NCI-H226 (cell line): ENCODE measurements at regions not wholly inside any gene's neighbourhood (a gene's known extent, or its start where the extent isn't known, plus 50 kb on each side); places are given as distances from the start of the nearest gene placed in this dataset.
"Not testable (repeated sequence)": the region's sequence is repeated elsewhere in the genome, so short reads cannot be mapped to it uniquely, and the experiment has no call there.

Source experiments
- DNase-seq: peaks from one replicate; pipeline ENCODE4 v3.0.0-alpha.2; 2015

GRCh38 chr10:23657677-23658076 lies 218.8 kb downstream of the OTUD1 start:
- no peak for DNase-seq

- DNase-seq = not testable (repeated sequence)
Measured at GRCh38 chr10:23671866-23672265, 233.0 kb downstream of the OTUD1 start.

GRCh38 chr10:23675585-23675984 lies 236.7 kb downstream of the OTUD1 start:
- no peak for DNase-seq

- no peak for DNase-seq
Measured at GRCh38 chr10:23676296-23676695, 237.4 kb downstream of the OTUD1 start.

DNA sequence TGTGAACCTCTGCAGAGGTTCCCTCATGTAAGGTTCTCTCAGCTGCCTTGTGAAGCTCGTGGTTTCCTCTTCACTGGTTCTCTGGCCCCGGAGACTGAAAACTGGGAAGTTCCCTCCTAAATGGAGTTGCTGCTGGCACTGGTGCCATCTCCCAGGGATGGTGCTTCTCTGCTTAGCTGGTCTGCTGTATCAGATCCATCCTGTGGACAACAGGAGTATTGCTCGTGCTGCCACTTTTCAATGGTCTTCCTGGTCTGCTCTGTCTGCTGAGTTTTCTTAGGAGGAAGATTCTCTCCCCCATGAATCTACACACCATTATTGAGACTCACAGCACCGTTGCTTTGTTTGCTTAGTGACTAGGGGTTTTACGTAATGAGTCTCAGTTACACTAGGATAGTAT lies 247.8 kb downstream of the OTUD1 start:
- DNase-seq = no peak

DNA sequence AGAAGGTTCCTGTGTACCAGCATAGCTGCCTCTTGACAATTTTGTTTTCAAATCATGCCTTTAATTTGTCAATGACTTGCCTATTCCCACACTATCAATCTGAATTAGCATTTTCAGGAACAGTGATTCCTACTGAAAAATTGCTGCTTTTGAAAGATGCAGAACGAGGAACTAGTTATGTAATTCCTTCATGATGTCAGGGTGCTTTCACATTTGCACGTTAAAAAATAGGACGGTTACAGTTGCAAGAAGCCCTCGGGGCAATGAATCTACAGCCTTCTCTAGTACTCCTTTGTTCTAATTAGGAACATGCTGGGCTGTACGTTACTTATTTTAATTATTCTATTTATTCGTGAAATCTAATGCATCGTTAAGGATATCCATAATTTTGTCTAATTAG lies 253.9 kb downstream of the OTUD1 start:
- DNase-seq = no peak

DNA sequence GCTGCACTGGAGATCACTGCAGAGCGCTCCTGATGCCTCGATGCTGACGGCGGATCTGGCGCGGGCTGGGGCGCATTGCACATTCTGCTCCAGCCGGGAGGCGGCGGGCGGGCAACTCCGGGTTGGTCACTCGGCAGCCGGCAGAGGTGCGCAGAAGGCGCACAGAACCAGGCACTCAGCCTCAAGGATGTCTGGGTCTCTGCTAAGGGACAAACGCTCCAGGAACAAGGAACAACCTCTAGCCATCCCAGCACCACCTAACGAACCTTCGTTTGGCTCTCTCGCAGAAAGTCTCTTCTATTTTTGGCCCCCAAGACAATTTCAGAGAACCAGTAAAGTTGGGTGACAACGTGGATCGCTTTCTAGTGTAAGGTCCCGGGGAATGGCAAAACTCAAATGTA lies 254.6 kb downstream of the OTUD1 start:
- no peak for DNase-seq

- DNase-seq = no peak
Measured at GRCh38 chr10:23693925-23694324, 255.1 kb downstream of the OTUD1 start.

DNA sequence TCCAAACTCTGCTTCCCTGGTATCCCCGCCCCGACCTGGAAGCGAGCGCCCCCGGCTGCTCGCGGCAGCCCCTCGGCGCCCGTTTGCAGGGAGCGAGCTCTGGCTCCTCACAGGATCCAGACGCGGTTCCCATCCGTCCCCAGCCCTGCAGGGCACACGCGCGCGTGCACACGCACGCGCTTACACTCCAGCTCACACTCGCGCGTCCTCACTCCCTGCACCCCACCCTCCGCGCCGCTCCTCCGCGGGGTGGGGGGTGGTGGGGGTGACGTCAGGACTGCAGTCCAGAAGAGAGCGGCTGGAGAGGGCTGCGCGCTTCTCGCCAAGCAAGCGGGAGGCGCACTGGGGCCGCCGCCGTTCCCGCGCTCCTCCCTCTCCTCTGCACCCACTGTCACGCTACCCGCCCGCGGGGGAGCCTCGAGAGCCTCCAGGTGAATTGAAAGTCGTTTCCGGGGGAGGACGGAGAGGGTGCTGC lies 255.6 kb downstream of the OTUD1 start:
- no peak for DNase-seq

- no peak for DNase-seq
Measured at GRCh38 chr10:23694921-23695824, 256.3 kb downstream of the OTUD1 start.

DNA sequence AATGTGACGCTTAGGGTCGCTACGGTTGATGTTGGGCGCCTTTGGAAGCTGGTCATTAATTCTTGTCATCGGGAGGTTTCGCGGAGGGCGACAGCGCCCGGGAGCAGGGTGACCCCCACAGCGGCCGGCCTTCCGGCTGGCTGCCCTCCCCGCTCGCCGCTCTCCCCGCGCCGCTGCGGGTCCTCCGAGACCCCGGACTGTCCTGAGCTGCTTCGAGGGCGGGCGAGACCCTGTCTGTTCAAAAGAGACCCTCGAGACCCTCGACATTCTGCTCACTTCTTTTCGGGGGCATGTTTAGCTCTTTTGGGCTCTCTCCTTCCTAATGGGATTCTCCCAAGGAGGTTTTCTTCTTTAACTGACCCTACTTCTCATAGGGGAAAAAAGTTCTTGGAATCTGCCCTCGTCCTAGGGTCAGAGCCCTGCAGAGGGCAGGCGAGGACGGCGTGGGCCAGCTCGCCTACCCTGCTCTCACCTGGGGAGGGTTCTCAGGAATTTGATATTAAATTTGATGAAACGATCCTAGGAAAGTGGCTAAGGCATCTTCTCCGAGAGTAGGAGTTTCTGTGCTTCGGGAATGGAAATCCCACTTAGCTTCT lies 257.0 kb downstream of the OTUD1 start:
- DNase-seq = no peak

- DNase-seq = no peak
Measured at GRCh38 chr10:23696476-23696875, 257.6 kb downstream of the OTUD1 start.

- DNase-seq = peak; percentile 40
Measured at GRCh38 chr10:23702977-23703414, 264.1 kb downstream of the OTUD1 start.

GRCh38 chr10:23715363-23715762 lies 276.5 kb downstream of the OTUD1 start:
- DNase-seq = no peak

- DNase-seq = no peak
Measured at GRCh38 chr10:23717913-23718312, 279.0 kb downstream of the OTUD1 start.

- DNase-seq = no peak
Measured at GRCh38 chr10:23718946-23719345, 280.1 kb downstream of the OTUD1 start.

GRCh38 chr10:23723796-23724195 lies 284.9 kb downstream of the OTUD1 start:
- no peak for DNase-seq

- DNase-seq = no peak
Measured at GRCh38 chr10:23725548-23725947, 286.7 kb downstream of the OTUD1 start.

- no peak for DNase-seq
Measured at GRCh38 chr10:23742368-23742767, 303.5 kb downstream of the OTUD1 start.

GRCh38 chr10:23742807-23743206 lies 303.9 kb downstream of the OTUD1 start:
- no peak for DNase-seq

GRCh38 chr10:23754179-23754578 lies 315.3 kb downstream of the OTUD1 start:
- DNase-seq = no peak

GRCh38 chr10:23754941-23755340 lies 316.1 kb downstream of the OTUD1 start:
- DNase-seq = no peak

DNA sequence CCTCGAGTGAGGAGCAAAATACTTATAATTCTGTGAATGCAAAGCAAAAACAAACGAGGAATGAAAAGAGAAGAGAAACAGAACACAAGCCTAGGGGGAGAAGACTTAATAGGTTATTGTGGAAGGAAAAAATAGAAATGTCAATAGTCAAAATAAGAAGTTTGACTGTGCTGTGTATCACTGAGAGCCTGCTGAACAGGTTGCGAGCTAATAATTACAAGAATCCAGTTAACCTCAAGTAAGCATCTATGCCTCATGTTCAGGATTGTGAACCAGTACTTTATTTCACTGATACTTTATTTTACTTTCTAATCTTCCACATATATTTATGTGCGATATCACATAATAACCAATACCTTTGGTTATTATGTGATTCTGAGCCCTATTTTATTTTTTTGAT lies 316.7 kb downstream of the OTUD1 start:
- DNase-seq = no peak

GRCh38 chr10:23768281-23768680 lies 329.4 kb downstream of the OTUD1 start:
- DNase-seq = no peak
